DMS 273 (cell line): ENCODE measurements at regions not wholly inside any gene's neighbourhood (a gene's known extent, or its start where the extent isn't known, plus 50 kb on each side); places are given as distances from the start of the nearest gene placed in this dataset.
A peak's percentile ranks its signal among the peaks of the same experiment; 100 is the strongest.
"Not testable (repeated sequence)": the region's sequence is repeated elsewhere in the genome, so short reads cannot be mapped to it uniquely, and the experiment has no call there.

ENCODE experiments used
- DNase-seq: peaks from one replicate; lab custom pipeline; 2025; ENCODE audit not compliant: unreplicated experiment; lab: John Stamatoyannopoulos, UW

DNA sequence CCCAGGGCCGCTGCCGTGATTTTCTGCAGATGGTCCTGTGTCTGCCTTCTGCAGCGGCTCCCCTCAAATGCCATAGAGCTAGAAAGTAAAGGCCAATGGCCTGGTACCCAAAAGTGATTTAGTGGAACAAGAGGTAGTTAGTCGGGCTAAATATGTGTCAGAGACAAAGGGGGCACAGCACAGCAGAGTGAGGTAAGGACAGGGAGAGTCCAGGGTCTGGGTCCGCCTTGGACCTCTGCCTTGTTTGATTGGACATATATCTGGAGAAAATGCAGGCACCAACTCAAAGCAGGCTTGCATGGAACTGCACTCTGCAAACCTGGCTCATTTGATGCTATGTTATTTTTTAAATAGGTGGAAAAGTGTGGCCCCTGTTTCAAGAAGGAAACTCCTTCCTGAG is 249.6 kb upstream of the B3GAT1 start:
- no peak for DNase-seq

DNA sequence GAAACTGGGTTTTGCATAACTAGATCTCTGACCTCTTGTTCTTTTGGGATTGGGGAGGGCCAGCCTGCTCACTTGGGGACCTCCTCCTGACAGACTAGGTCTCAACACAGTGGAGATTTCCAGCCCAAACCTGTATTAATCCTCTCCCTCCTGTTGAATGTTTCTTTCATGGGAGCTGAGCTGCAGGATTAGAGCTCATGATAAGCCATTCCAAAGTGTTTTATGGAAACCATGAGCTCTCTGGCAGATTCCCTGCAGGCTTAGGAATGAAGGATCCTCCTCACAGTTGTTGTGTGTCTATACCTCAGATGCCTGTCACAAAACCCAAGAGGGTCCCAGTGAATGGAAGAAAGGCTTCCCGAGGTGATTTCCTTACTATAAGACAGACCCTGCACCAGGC is 248.4 kb upstream of the B3GAT1 start:
- DNase-seq: no peak

DNA sequence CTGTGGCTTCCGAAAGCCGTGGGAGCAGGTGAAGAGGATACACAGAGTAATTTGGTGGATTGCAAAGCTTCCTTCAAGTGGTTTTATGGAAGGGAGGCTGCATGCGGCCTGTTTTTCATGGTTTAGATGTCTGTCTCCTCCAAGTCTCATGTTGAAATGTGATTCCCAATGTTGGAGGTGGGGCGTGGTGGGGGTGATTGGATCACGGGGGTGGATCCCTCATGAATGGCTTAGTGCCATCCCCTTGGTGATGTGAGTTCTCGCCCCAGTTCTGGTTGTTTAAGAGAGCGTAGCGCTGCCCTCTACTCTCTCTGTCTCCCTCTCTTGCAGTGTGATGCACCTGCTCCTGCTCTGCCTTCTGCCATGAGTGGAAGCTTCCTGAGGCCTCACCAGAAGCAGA is 247.8 kb upstream of the B3GAT1 start:
- no peak for DNase-seq

DNA sequence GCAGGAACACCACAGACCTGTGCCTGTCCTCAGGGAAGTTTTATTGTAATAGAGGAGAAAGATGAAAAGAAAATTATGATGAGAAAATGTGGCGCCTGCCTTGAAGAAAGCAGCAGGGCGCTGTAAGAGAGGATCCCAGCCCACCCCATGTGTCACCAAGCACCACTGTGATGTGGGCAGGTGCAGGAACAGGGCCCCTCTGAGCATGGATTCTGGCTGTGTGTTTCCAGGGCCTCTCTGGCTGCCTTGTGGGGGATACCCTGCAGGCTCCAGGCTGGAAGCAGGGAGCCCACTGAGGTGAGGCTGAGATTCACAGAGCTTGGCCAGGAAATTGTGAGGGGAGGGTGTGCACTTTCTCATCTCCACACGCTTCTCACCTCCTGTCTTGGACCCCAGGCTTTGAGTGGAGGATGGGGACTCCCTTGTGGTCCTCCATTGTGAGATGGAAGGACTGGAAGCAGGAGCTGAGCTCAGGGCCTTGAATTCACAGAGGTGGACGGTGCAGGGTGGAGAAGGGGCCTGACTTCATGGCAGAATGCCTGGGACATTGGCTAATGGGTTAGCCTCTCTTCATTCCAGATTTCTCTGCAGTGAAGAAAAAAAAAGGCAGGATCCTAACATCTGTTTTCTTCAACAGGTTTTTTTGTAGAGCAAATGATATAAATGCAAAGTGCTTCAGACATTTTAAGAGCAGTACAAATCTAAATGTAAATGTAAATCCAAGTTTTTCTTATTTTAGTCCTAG is 246.6 kb upstream of the B3GAT1 start:
- no peak for DNase-seq

DNA sequence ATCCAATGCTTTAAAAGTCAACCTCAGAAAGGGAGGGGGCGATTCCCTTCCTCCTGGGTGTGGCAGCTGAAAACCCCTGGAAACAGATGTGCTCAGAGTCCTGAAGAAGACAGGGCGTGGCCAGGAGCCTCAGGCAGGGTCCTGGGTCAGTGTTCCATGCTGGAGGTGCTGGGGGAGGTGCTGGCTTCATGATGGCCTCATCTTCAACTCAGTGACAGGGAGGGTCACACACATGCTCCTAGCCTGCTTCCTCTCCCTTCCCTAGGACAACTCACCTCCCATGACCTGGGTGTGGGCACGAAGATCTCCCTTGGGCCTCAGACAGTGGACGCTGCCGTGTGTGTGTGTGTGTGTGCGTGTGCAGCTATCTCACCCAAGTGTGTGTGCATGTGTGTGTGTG is 245.6 kb upstream of the B3GAT1 start:
- DNase-seq: no peak

DNA sequence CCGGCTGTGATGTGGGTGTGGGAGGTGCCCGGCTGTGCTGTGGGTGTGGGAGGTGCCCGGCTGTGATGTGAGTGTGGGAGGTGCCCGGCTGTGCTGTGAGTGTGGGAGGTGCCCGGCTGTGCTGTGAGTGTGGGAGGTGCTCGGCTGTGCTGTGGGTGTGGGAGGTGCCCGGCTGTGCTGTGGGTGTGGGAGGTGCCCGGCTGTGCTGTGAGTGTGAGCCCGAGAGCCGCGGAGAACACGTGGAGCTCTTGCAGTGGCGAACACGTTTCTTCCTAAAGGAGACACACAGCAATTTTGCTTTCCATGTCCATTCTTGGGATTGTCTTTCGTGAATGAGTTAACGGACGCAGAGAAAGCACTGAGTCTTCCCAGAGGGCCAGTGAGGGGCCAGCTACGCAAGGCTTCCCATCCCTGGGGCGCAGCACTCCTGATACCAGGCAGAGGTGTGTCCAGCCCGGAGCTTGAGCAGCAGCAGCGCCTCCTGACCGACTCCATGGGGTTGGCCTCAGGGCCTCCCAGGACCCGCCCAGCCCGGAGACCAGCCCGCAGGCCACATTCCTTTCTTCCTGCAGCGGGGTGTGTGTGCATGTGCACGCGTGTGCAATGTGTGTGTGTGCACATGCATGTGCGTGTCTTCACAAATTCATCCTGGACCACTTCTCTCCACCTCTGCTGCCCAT is 245.0 kb upstream of the B3GAT1 start:
- DNase-seq: no peak

DNA sequence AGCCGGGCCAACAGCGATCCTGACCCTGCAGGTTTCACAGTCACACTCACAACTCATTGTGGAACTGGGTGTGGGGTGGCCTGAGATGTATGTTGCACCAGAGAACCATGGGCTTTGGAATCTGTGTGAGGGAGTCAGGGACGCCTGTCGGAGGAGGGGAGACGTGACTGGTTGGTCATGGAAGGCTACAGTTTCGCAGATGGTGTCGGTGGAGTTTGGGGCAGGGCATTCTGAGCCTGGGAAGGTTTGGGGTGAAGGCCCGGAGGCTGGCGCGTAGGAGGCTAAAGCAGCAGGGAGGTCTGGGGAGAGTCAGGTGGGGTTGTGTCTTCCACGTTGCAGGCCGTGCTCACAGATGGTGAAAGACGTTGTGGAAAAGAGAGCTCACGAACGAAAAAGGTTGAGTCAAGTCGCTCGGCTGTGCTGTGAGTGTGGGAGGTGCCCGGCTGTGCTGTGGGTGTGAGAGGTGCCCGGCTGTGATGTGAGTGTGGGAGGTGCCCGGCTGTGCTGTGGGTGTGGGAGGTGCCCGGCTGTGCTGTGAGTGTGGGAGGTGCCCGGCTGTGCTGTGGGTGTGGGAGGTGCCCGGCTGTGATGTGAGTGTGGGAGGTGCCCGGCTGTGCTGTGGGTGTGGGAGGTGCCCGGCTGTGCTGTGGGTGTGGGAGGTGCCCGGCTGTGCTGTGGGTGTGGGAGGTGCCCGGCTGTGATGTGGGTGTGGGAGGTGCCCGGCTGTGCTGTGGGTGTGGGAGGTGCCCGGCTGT is 244.2 kb upstream of the B3GAT1 start:
- DNase-seq: not testable (repeated sequence)

DNA sequence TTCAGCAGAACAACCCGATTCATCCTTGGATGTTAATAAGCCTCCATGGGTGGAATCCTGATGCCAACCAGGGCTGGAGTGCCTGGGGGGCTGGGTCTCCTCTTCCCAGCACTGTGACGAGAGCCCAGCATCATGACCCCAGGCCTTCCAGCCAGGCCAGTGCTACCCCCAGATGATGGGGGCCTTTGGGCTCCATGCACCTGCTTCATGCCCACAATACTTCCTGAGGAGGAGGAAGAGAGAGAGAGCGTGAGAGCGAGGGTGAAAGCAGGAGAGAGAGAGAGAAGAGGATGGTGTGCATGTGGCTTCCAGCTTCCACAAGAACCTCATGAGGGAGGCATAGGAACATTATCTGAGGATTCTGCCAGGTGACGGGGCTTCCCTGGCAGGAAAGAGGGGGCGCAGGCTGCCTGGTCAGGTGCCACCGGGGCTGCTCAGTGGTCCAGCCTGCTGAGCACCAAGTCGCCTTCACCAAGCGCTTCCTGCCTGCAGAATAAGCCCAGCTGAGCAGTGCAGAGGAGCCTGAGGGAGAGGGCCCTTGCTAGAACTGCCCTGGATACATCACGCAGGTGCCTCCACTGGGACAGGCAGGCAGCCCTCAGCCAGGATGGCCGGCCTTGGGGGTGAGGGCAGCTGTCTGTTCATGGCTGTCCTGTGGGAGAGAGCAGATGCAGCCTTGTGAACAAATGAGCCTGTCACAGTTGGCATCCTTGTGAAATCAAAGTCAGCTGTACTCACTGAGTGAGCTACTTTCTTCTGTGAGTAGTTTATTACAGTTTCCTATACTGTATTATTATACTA is 243.3 kb upstream of the B3GAT1 start:
- DNase-seq: no peak

DNA sequence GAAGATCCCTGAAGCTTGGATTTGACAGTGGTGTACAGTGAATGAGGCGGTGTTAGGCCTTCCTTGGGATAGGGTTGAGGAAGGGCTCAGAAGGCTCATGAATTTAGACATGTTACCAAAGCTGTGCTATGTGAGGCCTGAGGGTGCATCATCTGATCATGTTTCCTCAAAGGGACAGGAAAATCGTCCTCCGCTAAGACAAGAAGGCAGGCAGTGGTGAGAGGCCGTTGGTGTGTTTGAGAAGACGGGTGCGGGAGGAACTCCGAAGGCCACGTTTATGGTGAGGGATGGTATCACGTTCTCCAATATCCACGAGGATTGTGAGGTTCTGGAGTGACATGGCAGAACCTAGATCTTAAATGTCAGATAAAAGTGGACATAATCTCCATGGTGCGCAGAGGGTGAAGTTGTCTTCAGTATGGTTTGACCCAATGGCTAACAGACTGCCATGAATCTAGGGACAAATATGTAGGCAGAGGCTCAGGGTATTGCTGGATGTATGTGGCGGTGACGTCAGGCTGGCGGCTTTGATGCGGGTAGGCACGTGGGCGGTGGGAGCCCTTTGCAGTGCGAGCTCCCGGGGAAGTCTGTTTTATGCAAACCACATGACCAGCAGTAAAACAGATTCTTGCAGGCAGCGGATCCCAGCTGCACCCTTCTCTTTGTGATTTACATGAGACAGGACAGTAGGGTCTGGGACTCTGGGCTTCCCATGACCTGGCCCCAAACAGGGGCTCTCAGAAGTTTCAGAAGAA is 242.3 kb upstream of the B3GAT1 start:
- DNase-seq: no peak

DNA sequence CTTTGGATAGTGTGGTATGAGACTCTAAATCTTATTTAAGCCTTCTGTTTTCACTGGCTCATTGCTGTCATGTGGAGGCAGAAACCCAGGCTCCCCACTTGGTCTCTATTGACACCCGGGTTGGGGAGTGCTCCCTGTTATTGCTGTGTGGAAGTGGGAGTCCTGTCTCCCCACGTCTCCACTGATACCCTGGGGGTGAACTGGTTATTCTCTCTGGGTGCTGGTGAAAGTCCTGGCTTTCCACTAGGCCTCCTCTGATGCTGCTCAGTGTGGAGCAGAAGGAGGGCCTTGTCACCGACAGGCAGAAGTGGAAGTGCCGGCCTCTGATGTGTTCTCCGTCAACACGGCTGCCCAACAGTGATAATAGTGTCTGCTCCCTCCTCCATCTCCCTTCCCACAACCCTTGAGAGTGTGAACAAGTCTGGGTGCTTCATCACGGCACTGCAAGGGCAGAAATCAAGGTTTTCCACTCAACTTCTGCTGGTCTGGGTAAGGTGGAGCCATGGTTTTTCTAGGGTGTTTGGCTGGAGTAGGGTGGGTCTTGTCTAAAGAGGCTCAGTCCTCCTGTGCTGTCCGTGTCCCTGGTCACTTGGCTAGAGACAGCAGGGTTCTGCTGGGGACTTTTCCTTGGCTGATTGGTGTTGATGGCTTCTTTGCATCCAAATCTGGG is 240.7 kb upstream of the B3GAT1 start:
- no peak for DNase-seq

DNA sequence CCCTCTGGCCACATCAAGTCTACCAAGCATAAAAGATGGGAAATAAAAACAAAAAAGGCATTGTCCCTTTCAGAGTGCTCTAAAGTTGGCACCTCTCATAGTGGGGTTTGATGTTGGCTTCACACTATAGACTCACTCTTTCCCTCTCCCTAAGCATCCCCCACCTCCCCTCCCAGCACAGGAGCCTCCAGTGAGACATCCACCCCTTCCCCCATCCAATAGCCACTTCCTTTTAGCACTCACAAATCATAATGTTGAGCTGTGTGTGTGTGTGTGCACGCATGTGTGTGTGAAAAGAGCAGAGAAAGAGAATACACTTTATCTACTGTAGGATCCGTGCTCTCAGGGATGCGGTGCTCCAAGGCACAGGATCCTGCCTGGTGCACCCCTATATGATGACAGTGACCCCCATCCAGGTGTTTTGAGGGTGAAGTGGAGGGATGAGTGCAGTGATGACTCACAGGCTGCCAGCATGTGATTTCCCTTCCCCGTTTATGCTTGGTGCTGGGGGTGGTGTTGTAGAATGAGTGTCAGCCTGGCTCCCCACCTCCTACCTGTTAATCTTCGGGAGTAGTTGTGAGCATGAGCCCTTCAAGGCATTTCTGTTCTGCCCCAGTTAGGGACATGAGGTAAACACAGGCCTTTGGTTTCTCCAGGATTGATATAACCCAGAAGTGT is 235.2 kb upstream of the B3GAT1 start:
- DNase-seq: no peak

DNA sequence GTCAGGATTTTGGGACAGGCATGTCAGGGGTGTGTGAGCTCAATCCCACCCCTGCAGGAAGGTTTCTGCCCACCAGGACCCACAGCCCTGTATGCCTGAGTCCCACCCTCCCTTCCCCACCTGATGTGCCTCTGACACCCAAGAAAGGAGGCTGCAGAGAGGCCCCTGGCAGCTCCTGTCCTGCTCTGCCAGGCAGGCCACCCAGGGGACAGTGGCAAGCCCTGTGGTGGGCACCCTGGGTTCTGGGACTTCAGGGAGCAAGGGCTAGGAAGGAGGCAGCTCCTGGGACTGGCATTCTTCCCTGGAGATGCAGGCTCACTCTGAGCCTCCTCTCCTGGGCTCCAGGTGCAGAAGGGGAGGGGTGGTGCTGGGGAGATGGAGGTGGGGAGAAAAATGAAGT is 234.5 kb upstream of the B3GAT1 start:
- DNase-seq: no peak

DNA sequence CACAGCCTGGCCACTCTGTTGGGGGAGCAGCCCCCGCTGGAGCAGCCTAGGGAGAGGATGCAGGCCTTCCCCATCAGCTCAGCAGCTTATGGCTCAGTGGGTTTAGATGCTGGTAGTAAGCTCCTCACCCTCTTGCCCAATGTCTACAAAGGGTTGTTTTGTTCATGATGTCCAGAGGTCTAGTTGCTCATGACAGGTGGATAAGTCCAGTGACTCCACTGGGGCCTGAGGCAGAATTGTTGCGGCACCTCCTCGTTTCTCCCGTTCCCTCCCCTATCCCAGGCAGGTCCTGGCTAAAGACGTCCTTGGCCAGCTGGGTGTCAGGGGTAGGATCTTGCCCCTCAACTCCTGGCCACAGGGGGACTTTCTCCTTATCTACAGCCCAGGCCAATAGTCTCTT is 233.5 kb upstream of the B3GAT1 start:
- no peak for DNase-seq

DNA sequence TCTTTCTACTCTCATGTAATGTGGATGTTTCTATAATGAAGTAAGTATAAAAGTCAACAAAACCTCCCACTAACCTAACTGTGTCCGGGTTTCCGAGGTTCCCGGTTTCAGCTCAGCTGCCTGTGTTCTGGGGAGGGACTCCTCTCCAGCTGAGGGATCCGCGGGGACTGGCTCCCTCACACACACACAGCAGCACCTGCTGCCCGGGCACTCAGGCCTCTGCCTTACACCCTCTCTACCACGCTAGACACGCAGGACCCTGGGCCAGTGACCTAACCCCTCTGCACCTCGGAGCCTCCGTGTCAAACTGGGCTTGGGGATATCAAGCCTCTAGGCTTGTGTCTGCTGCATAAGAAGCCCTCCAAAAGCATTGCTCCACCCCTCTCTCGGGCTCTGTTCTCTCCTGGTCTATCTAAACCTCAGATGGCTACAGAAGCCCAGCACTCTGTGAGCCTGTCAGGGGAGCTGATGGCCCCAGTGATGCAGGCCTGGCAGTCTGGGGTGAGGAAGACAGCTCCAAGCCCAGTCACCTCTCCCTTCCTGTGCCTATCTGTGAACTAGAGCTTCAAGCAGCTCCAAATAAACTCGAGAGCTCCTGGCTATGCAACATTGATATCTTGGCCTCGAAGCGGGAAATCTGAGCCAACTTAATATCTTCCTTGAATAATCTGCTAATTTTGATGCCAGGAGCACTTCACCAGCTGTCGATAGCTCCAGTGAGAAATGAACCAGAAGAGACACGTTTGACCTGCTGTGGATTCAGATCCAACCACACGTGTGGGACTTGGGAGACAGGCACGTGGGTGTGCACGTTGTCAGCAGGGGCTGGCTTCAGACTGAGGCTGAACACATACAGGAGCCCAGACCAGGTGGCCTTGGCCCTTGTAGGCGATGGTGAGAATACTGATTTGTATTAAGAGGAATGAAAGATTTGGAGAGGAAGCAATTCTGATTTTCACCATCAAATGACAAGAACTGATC is 232.7 kb upstream of the B3GAT1 start:
- peak; percentile 46 for DNase-seq

DNA sequence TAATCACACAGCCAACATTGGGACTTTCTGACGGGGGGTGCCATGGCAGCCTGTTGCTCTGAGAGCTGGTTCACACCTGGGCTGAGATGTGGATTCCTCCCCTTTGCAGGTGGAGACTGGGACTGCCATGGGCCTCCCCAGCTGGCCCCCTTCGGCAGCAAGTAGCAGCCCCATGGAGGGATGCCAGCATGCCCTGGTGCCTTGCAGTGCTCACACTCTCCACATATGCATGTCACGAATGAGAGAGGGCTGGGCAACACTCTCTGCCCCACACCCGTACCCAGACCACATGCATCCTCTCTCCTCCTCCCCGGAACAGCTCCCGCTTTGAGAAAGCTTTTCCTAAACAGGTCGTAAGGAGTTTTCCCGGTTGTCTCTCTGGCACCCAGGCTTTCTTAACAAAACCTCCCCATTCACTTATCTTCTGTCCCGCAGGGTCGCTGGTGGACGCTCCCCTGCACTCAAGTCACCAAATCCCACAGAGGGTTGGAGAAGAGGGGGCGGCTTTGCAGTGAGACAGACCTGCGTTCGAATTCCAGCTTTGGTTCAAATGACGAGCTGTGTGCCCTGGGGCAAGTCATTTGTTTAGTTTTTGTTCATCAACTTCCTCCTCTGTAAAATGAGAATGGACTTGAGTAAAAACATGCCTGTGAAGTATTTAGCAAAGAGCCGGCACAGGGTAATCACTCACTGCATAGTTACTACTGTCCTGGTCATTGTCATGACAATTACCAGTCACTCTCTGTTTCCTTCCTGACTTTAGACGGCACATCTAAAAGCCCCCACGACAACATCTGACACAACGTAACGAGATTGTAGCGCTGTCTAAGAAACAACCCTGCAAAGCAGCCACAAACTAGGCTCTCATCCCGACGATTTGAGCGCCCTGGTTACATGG is 231.3 kb upstream of the B3GAT1 start:
- no peak for DNase-seq

DNA sequence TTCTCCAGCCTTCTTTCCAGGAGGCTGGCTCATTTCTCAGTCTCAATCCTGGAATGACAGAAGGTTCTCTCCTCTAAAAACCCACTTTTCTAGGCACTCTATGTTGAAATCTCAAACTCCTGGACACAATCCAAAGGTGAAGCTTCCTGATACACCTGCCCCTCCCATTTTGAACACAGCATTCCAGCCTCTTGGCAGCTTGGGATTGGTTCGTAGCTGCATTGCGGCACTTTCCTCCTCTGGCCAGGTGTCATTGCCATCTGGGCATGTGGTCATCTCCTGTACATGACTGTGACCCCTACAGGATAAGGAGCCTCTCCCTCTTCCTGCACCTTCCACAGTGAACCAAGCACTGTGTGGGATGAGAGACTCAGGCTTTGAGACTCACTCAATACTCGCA is 230.2 kb upstream of the B3GAT1 start:
- DNase-seq: no peak
